Endodermal cell (in vitro differentiated cells): ENCODE measurements at regions not wholly inside any gene's neighbourhood (a gene's known extent, or its start where the extent isn't known, plus 50 kb on each side); places are given as distances from the start of the nearest gene placed in this dataset.

ENCODE experiments used
- DNase-seq: peaks from one replicate; pipeline ENCODE4 v3.0.0-alpha.2; 2017
- H3K27ac ChIP-seq: 2 replicates; pipeline ENCODE4 v1.5.1; 2013; ENCODE audit warnings: mild to moderate bottlenecking, low read depth, low read length, moderate library complexity
- H3K27me3 ChIP-seq: 2 replicates; pipeline ENCODE4 v1.6.1; 2013; ENCODE audit warnings: mild to moderate bottlenecking, low read length, moderate library complexity; ENCODE audit not compliant: insufficient read depth, control insufficient read depth, poor library complexity, severe bottlenecking
- H3K36me3 ChIP-seq: 2 replicates; pipeline ENCODE4 v1.7.0; 2013; ENCODE audit warnings: mild to moderate bottlenecking, low read length, moderate library complexity; ENCODE audit not compliant: control insufficient read depth, insufficient read depth
- H3K4me1 ChIP-seq: one replicate; pipeline ENCODE4 v1.7.0; 2013; ENCODE audit warnings: low read length; ENCODE audit not compliant: control insufficient read depth, insufficient read depth
- H3K4me3 ChIP-seq: 2 replicates; pipeline ENCODE4 v1.5.1; 2013; ENCODE audit warnings: mild to moderate bottlenecking, low read length, moderate library complexity
- H3K9ac ChIP-seq: 2 replicates; pipeline ENCODE4 v1.6.1; 2013; ENCODE audit warnings: mild to moderate bottlenecking, low read length, moderate library complexity; ENCODE audit not compliant: poor library complexity, severe bottlenecking; ENCODE audit errors: extremely low read depth
- H3K9me3 ChIP-seq: 2 replicates; pipeline ENCODE4 v1.6.1; 2013; ENCODE audit warnings: mild to moderate bottlenecking, low read length, moderate library complexity; ENCODE audit not compliant: control insufficient read depth
- H3K27ac Mint-ChIP-seq: 2 replicates; pipeline ENCODE4 v1.8.0; 2020; ENCODE audit warnings: mixed read lengths
- H3K27me3 Mint-ChIP-seq: 2 replicates; pipeline ENCODE4 v1.8.0; 2021; ENCODE audit warnings: mild to moderate bottlenecking, mixed read lengths; ENCODE audit not compliant: insufficient read depth
- H3K36me3 Mint-ChIP-seq: 2 replicates; pipeline ENCODE4 v1.8.0; 2020; ENCODE audit warnings: low read depth, mixed read lengths
- H3K4me1 Mint-ChIP-seq: 2 replicates; pipeline ENCODE4 v1.8.0; 2020; ENCODE audit warnings: mixed read lengths
- H3K4me3 Mint-ChIP-seq: 2 replicates; pipeline ENCODE4 v1.8.0; 2020; ENCODE audit warnings: mild to moderate bottlenecking, moderate library complexity, mixed read lengths
- H3K9me3 Mint-ChIP-seq: 2 replicates; pipeline ENCODE4 v1.8.0; 2020; ENCODE audit warnings: mild to moderate bottlenecking, mixed read lengths
- CTCF ChIP-seq: fragments of 200-600 bp; sonication (generic); conservative IDR thresholded peaks from 2 replicates; pipeline ENCODE4 v1.5.0; 2021; ENCODE audit warnings: antibody characterized with exemption, mild to moderate bottlenecking
- WGBS, 2 experiments: methylation state at CpG; one replicate each; pipeline versions ENCODE4 v1.1.5 to v1.1.7; 2013; ENCODE audit warnings: missing lambda C conversion rate in 2 of 2, mixed read lengths in 1 of 2; ENCODE audit not compliant: insufficient coverage in 1 of 2, insufficient read length in 1 of 2; 5-methylcytosine and 5-hydroxymethylcytosine counted together

GRCh38 chr6:149236589-149236988, 80.9 kb upstream of the TAB2 start:
- Mint-ChIP-seq H3K4me3 (no peak overlapping the region), H3K9me3 (peaks cover 2% of the 10 kb centered on the region), H3K27ac (no peak overlapping the region), H3K27me3 (peaks cover 11% of the 10 kb centered on the region), H3K4me1 (peaks cover 31% of the 10 kb centered on the region), H3K36me3 (no peaks in the 10 kb centered on the region)
- Histone ChIP-seq H3K36me3 (no peaks in the 10 kb centered on the region), H3K4me3 (no peak overlapping the region), H3K27me3 (no peaks in the 10 kb centered on the region), H3K4me1 (peaks cover 14% of the 10 kb centered on the region), H3K27ac (no peak overlapping the region), H3K9me3 (peaks cover 11% of the 10 kb centered on the region), H3K9ac (no peak overlapping the region)
- DNase-seq = no peak
- no peak for TF ChIP-seq CTCF

DNA sequence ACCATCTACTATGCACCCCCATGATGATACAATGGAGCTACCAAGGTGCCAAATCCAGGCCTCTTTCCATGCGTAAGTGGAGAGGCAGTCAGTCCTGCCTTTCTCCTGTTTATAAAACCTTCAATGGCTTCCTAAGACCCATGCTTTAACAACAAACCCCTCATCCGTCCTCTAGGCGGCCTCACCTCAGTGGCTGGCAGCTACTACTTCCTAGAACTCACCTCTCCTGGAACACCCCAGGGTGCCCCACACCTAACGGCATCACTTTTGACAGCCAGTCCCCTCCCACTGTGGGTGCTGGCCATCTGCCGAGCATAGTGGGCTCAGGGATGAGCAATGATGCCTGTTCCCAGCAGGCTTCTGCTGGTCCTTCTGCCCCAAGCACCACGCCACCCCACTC, 80.0 kb upstream of the TAB2 start:
- Histone ChIP-seq H3K4me3 (no peak overlapping the region), H3K9me3 (peaks cover 11% of the 10 kb centered on the region), H3K36me3 (no peaks in the 10 kb centered on the region), H3K9ac (no peak overlapping the region), H3K4me1 (peaks cover 11% of the 10 kb centered on the region), H3K27me3 (no peaks in the 10 kb centered on the region), H3K27ac (no peak overlapping the region)
- 89 to 94% methylated on average over 2 to 6 of the region's 6 CpGs for WGBS, 2 experiments
- Mint-ChIP-seq H3K36me3 (no peaks in the 10 kb centered on the region), H3K9me3 (peaks cover 2% of the 10 kb centered on the region), H3K27me3 (peaks cover 14% of the 10 kb centered on the region), H3K4me1 (peaks cover 23% of the 10 kb centered on the region), H3K27ac (no peak overlapping the region), H3K4me3 (no peak overlapping the region)
- peak; percentile 58 for DNase-seq
- TF ChIP-seq CTCF = peak; percentile 56

GRCh38 chr6:149239573-149240209, 77.8 kb upstream of the TAB2 start:
- 97% methylated on average over 3 to 6 of the region's 6 CpGs for WGBS, 2 experiments
- no peaks in the 10 kb centered on the region for H3K36me3 ChIP-seq
- H3K4me3 ChIP-seq = no peak overlapping the region
- DNase-seq = no peak
- no peak overlapping the region for H3K27ac Mint-ChIP-seq
- no peak for TF ChIP-seq CTCF
- H3K9ac ChIP-seq = no peak overlapping the region
- peaks cover 2% of the 10 kb centered on the region for H3K9me3 Mint-ChIP-seq
- no peak overlapping the region for H3K27ac ChIP-seq
- H3K4me1 ChIP-seq = no peaks in the 10 kb centered on the region
- H3K4me1 Mint-ChIP-seq = peaks cover 5% of the 10 kb centered on the region
- no peaks in the 10 kb centered on the region for H3K36me3 Mint-ChIP-seq
- no peaks in the 10 kb centered on the region for H3K27me3 ChIP-seq
- H3K27me3 Mint-ChIP-seq = peaks cover 14% of the 10 kb centered on the region
- H3K4me3 Mint-ChIP-seq = no peak overlapping the region
- H3K9me3 ChIP-seq = peaks cover 11% of the 10 kb centered on the region
